Caki2 (cell line): ENCODE measurements at regions not wholly inside any gene's neighbourhood (a gene's known extent, or its start where the extent isn't known, plus 50 kb on each side); places are given as distances from the start of the nearest gene placed in this dataset.

ENCODE experiments used
- DNase-seq: peaks from one replicate; pipeline ENCODE4 v3.0.0-alpha.2; 2015; ENCODE audit warnings: low read depth
- in situ Hi-C: cut with HindIII; loops from 2 replicates; pipeline ENCODE4 v1.10.0; 2016; ENCODE audit warnings: low sequenced_read_pairs, low pct_unique_long_range_greater_than_20kb, mixed read lengths

GRCh38 chr11:38100836-38101462 lies 1502.9 kb upstream of the RAG2 start:
- in situ Hi-C loops, result no loop called here
- DNase-seq, result no peak

GRCh38 chr11:38095268-38095667 lies 1497.2 kb upstream of the RAG2 start:
- in situ Hi-C loops, result no loop called here
- DNase-seq, result no peak

- in situ Hi-C loops, result no loop called here
- no peak for DNase-seq
These were observed 1491.7 kb upstream of the RAG2 start for GRCh38 chr11:38089726-38090125.

GRCh38 chr11:38060920-38061319 lies 1462.9 kb upstream of the RAG2 start:
- in situ Hi-C loops, result no loop called here
- DNase-seq, result no peak

GRCh38 chr11:38060136-38060535 lies 1462.1 kb upstream of the RAG2 start:
- no peak for DNase-seq
- in situ Hi-C loops, result no loop called here

- DNase-seq, result no peak
- in situ Hi-C loops, result no loop called here
These were observed 1448.6 kb upstream of the RAG2 start for GRCh38 chr11:38046571-38047135.

- in situ Hi-C loops, result no loop called here
These were observed 1445.0 kb upstream of the RAG2 start for GRCh38 chr11:38043060-38043459.

GRCh38 chr11:38038777-38039176 lies 1440.7 kb upstream of the RAG2 start:
- no peak for DNase-seq
- in situ Hi-C loops, result no loop called here

More at GRCh38 chr11:38043060-38043459, 1445.0 kb upstream of the RAG2 start:
- no peak for DNase-seq

GRCh38 chr11:38019072-38019775 lies 1421.2 kb upstream of the RAG2 start:
- in situ Hi-C loops, result no loop called here
- DNase-seq, result peak; percentile 57

GRCh38 chr11:38014405-38014804 lies 1416.4 kb upstream of the RAG2 start:
- in situ Hi-C loops, result no loop called here
- no peak for DNase-seq

- in situ Hi-C loops, result no loop called here
These were observed 1415.1 kb upstream of the RAG2 start for GRCh38 chr11:38013157-38013556.

GRCh38 chr11:38011496-38011895 lies 1413.5 kb upstream of the RAG2 start:
- no peak for DNase-seq
- in situ Hi-C loops, result no loop called here

More at GRCh38 chr11:38013157-38013556, 1415.1 kb upstream of the RAG2 start:
- no peak for DNase-seq

GRCh38 chr11:38009932-38010331 lies 1411.9 kb upstream of the RAG2 start:
- no peak for DNase-seq
- in situ Hi-C loops, result no loop called here

- in situ Hi-C loops, result no loop called here
These were observed 1408.4 kb upstream of the RAG2 start for GRCh38 chr11:38006466-38006865.

GRCh38 chr11:38005597-38005996 lies 1407.6 kb upstream of the RAG2 start:
- in situ Hi-C loops, result no loop called here
- no peak for DNase-seq

More at GRCh38 chr11:38006466-38006865, 1408.4 kb upstream of the RAG2 start:
- DNase-seq, result no peak

- no peak for DNase-seq
- in situ Hi-C loops, result no loop called here
These were observed 1401.1 kb upstream of the RAG2 start for GRCh38 chr11:37999171-37999570.

GRCh38 chr11:37995886-37996285 lies 1397.8 kb upstream of the RAG2 start:
- no peak for DNase-seq
- in situ Hi-C loops, result no loop called here

- in situ Hi-C loops, result no loop called here
- no peak for DNase-seq
These were observed 1390.0 kb upstream of the RAG2 start for GRCh38 chr11:37988031-37988430.

GRCh38 chr11:37984991-37985390 lies 1387.0 kb upstream of the RAG2 start:
- in situ Hi-C loops, result no loop called here
- DNase-seq, result no peak

GRCh38 chr11:37978647-37979046 lies 1380.6 kb upstream of the RAG2 start:
- DNase-seq, result no peak
- in situ Hi-C loops, result no loop called here
